Progenitor cell of endocrine pancreas (in vitro differentiated cells): ENCODE measurements at regions not wholly inside any gene's neighbourhood (a gene's known extent, or its start where the extent isn't known, plus 50 kb on each side); places are given as distances from the start of the nearest gene placed in this dataset.

Source experiments
- DNase-seq: peaks from one replicate; pipeline ENCODE4 v3.0.0; 2021; ENCODE audit warnings: low spot score; ENCODE audit not compliant: unreplicated experiment
- H3K27ac Mint-ChIP-seq: 2 replicates; pipeline ENCODE4 v1.8.0; 2021; ENCODE audit warnings: mild to moderate bottlenecking, moderate library complexity, mixed read lengths
- H3K27me3 Mint-ChIP-seq: 2 replicates; pipeline ENCODE4 v1.8.0; 2021; ENCODE audit warnings: mixed read lengths
- H3K36me3 Mint-ChIP-seq: 2 replicates; pipeline ENCODE4 v1.8.0; 2022; ENCODE audit warnings: mixed read lengths; ENCODE audit not compliant: insufficient read depth
- H3K4me1 Mint-ChIP-seq: 2 replicates; pipeline ENCODE4 v1.8.0; 2021; ENCODE audit warnings: low read depth, mixed read lengths
- H3K4me3 Mint-ChIP-seq: 2 replicates; pipeline ENCODE4 v1.8.0; 2021; ENCODE audit warnings: low read depth, mild to moderate bottlenecking, moderate library complexity, mixed read lengths
- H3K9me3 Mint-ChIP-seq: 2 replicates; pipeline ENCODE4 v1.8.0; 2021; ENCODE audit warnings: low read depth, mixed read lengths
- TF ChIP-seq, protein P1 (sequence below): fragments of 200-600 bp; sonication (generic); IDR thresholded peaks from one replicate; pipeline ENCODE4 v1.5.0; 2021; ENCODE audit warnings: antibody characterized with exemption, mild to moderate bottlenecking; ENCODE audit not compliant: unreplicated experiment

- TF ChIP-seq, protein P1, sequence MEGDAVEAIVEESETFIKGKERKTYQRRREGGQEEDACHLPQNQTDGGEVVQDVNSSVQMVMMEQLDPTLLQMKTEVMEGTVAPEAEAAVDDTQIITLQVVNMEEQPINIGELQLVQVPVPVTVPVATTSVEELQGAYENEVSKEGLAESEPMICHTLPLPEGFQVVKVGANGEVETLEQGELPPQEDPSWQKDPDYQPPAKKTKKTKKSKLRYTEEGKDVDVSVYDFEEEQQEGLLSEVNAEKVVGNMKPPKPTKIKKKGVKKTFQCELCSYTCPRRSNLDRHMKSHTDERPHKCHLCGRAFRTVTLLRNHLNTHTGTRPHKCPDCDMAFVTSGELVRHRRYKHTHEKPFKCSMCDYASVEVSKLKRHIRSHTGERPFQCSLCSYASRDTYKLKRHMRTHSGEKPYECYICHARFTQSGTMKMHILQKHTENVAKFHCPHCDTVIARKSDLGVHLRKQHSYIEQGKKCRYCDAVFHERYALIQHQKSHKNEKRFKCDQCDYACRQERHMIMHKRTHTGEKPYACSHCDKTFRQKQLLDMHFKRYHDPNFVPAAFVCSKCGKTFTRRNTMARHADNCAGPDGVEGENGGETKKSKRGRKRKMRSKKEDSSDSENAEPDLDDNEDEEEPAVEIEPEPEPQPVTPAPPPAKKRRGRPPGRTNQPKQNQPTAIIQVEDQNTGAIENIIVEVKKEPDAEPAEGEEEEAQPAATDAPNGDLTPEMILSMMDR = no peak
- Mint-ChIP-seq H3K4me3 (no peak overlapping the region), H3K9me3 (no peaks in the 10 kb centered on the region), H3K4me1 (peaks cover 14% of the 10 kb centered on the region), H3K36me3 (no peaks in the 10 kb centered on the region), H3K27ac (no peak overlapping the region), H3K27me3 (peaks cover 49% of the 10 kb centered on the region)
- no peak for DNase-seq
Observed at GRCh38 chr1:47577303-47578025, 139.6 kb downstream of the FOXD2 start.

- TF ChIP-seq, protein P1 = no peak
- Mint-ChIP-seq H3K4me1 (peaks cover 14% of the 10 kb centered on the region), H3K4me3 (no peak overlapping the region), H3K36me3 (no peaks in the 10 kb centered on the region), H3K27ac (peak overlapping the region; percentile 77), H3K27me3 (peaks cover 55% of the 10 kb centered on the region), H3K9me3 (no peaks in the 10 kb centered on the region)
- no peak for DNase-seq
Observed at GRCh38 chr1:47578026-47578720, 140.3 kb downstream of the FOXD2 start.

DNA sequence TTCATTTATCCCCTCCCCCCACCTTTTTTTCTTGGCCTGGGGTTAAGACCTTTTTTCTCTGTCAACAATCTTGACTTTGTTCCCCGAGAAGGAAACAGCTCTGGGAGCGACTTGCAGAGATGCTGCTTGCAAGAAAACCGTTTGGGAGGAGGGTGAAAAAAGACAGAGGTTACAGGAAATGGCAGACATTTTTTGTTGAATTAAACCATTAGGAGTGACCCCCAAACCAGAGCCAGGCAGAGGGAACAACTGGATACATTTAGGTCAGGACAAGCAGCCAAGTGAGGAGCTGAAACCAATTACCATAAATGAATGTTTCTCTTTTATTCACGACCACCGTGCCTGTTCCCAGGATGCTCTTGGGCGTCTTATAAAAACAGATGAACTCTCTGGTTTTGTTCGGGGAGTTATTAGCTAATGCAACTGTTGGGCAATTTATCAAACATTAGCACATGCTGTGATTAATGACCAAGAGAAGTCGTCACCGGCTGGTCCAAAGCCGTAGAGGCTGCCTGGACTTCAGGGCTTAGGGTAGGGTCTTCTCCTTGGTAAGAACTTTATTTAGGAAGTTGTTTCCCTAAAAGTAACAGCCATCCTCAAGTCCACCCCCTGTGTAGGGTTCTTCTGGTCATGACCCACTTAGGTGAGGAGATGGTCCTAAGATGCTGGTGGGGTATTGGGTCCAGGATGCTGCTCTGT lies 141.0 kb downstream of the FOXD2 start:
- Mint-ChIP-seq H3K36me3 (no peaks in the 10 kb centered on the region), H3K4me1 (peaks cover 14% of the 10 kb centered on the region), H3K27ac (peak overlapping the region; percentile 77), H3K9me3 (no peaks in the 10 kb centered on the region), H3K4me3 (no peak overlapping the region), H3K27me3 (peaks cover 56% of the 10 kb centered on the region)
- TF ChIP-seq, protein P1 = no peak
- no peak for DNase-seq

DNA sequence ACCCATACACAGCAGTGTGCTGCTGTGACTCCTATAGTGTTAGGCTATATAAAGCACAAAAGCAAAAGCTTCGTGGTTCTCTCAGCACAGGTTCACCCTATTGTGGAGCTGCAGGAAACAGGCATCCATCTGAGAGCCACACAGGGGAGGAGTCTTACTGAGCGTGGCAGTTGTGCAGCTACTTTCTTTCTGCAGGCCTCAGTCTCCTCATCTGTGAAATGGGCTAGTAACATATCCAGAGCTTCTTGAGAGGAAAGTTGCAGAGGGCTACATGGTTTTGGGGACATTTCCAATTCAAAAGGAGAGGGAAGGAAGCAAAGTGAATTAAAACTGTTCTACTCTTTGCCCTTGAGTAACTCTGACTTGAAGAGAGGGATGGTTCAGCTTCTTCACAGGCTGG lies 142.0 kb downstream of the FOXD2 start:
- peaks cover 58% of the 10 kb centered on the region for H3K27me3 Mint-ChIP-seq
- no peaks in the 10 kb centered on the region for H3K9me3 Mint-ChIP-seq
- TF ChIP-seq, protein P1 = no peak
- no peak for DNase-seq
- no peak overlapping the region for H3K4me3 Mint-ChIP-seq
- peaks cover 14% of the 10 kb centered on the region for H3K4me1 Mint-ChIP-seq
- no peaks in the 10 kb centered on the region for H3K36me3 Mint-ChIP-seq
- H3K27ac Mint-ChIP-seq = no peak overlapping the region

- peaks cover 60% of the 10 kb centered on the region for H3K27me3 Mint-ChIP-seq
- H3K4me1 Mint-ChIP-seq = peaks cover 14% of the 10 kb centered on the region
- no peaks in the 10 kb centered on the region for H3K36me3 Mint-ChIP-seq
- no peaks in the 10 kb centered on the region for H3K9me3 Mint-ChIP-seq
- TF ChIP-seq, protein P1 = no peak
- no peak overlapping the region for H3K27ac Mint-ChIP-seq
- DNase-seq = no peak
- H3K4me3 Mint-ChIP-seq = no peak overlapping the region
Observed at GRCh38 chr1:47580451-47580995, 142.7 kb downstream of the FOXD2 start.
